ENCODE measurements at regions not wholly inside any gene's neighbourhood (a gene's known extent, or its start where the extent isn't known, plus 50 kb on each side); places are given as distances from the start of the nearest gene placed in this dataset.
"Not testable (repeated sequence)": the region's sequence is repeated elsewhere in the genome, so short reads cannot be mapped to it uniquely, and the experiment has no call there.

DNA sequence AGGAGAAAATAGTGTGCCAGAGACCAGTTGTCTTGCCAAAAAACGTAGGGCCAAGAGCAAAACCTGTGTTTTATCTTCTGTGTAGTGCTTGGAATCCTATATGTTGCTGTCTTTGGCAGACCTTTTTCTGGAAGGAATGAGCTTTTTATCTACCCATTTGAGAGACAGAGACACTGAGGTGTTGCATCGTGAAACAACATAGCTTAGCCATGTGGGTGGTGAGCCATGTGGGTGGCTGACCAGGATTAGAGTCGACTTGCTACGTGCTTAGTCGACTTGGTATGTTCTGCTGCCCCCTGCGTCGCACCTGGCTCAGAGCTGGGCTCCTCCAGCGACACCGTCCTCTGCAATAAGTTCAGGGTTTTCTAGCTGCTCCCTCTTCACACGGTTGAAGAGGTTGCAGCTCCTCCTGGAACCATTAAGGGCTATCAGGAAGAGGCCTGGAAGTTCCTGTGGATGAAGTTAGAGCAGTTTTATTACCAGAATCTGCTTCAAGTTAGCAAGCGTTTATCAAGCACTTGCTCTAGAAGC, 175.8 kb downstream of the SH2D4B start:
- ChIA-PET POLR2A (no interaction called here), CTCF (interaction anchor here (0.8 kb wide), 2 partner anchors 13 to 50 kb away, joined by 3 to 4 read pairs; no protein-coding TSS in a partner anchor)
- H3K9me3 ChIP-seq (ENCODE audit: control insufficient read depth, insufficient read depth, low read length) = no peaks in the 10 kb centered on the region; the same call in 1 of the 2 replicates

DNA sequence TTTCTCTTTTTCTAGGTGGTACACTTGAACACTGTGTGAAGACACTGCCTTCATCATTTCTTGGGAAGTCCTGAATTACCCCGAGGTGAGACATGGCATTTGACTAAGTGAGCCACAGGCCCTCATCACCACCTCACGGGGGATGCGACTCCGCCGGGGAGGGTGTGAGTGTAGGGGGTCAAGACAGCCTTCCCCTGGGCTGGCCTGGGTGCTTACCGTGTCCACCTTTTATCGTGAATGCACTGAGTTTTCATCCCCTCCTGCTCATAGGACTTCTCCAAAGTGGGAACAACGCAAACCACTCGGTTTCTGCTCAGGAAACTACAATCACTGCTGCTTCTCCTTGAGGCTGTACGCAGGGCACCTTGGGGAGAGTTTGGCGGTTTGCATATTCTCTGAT, 176.9 kb downstream of the SH2D4B start:
- TF ChIP-seq, protein P1, sequence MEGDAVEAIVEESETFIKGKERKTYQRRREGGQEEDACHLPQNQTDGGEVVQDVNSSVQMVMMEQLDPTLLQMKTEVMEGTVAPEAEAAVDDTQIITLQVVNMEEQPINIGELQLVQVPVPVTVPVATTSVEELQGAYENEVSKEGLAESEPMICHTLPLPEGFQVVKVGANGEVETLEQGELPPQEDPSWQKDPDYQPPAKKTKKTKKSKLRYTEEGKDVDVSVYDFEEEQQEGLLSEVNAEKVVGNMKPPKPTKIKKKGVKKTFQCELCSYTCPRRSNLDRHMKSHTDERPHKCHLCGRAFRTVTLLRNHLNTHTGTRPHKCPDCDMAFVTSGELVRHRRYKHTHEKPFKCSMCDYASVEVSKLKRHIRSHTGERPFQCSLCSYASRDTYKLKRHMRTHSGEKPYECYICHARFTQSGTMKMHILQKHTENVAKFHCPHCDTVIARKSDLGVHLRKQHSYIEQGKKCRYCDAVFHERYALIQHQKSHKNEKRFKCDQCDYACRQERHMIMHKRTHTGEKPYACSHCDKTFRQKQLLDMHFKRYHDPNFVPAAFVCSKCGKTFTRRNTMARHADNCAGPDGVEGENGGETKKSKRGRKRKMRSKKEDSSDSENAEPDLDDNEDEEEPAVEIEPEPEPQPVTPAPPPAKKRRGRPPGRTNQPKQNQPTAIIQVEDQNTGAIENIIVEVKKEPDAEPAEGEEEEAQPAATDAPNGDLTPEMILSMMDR (IDR thresholded peaks at IDR 0.05; ENCODE audit: low read depth, low read length) = no peak
- Histone ChIP-seq H3K4me3 (ENCODE audit: low read depth, low read length) (no peak overlapping the region), H3K27me3 (ENCODE audit: control insufficient read depth, insufficient read depth, low read length) (no peaks in the 10 kb centered on the region), H3K27ac (ENCODE audit: low read depth, low read length) (no peak overlapping the region), H3K9me3 (ENCODE audit: control insufficient read depth, insufficient read depth, low read length) (no peaks in the 10 kb centered on the region; the same call in 1 of the 2 replicates)
- DNase-seq (ENCODE audit: low read depth, low spot score) = no peak
- CTCF ChIA-PET = no interaction called here
- POLR2A ChIA-PET = no interaction called here

More for the DNA sequence above, 175.8 kb downstream of the SH2D4B start:
- Histone ChIP-seq H3K4me3 (ENCODE audit: low read depth, low read length) (no peak overlapping the region), H3K27ac (ENCODE audit: low read depth, low read length) (no peak overlapping the region), H3K27me3 (ENCODE audit: control insufficient read depth, insufficient read depth, low read length) (no peaks in the 10 kb centered on the region)
- TF ChIP-seq, protein P1 (IDR thresholded peaks at IDR 0.05; ENCODE audit: low read depth, low read length) = no peak
- no peak for DNase-seq (ENCODE audit: low read depth, low spot score)

DNA sequence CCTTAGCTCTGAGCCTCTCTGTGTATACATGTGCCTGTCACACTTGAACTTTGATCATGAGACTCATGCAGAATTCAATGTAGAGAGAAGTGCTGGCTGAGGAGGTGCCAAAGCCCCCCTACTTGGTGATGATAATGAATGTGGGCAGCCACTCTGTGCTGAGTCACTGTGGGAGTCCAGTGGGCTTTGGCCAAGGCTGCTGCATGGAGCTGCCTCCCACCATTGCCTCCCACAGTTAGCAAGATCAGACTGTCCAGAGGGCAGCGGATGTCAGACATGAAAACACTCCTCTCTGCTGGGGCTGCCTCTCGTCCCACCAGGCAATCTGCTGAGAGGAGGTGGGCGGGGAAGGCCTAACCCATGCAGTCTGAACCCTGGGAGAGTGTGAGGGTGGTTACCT, 180.3 kb downstream of the SH2D4B start:
- Histone ChIP-seq H3K27me3 (ENCODE audit: control insufficient read depth, insufficient read depth, low read length) (no peaks in the 10 kb centered on the region), H3K4me3 (ENCODE audit: low read depth, low read length) (no peak overlapping the region), H3K27ac (ENCODE audit: low read depth, low read length) (no peak overlapping the region), H3K9me3 (ENCODE audit: control insufficient read depth, insufficient read depth, low read length) (no peaks in the 10 kb centered on the region; the same call in 1 of the 2 replicates)
- no peak for DNase-seq (ENCODE audit: low read depth, low spot score)
- TF ChIP-seq, protein P1 (IDR thresholded peaks at IDR 0.05; ENCODE audit: low read depth, low read length) = no peak
- ChIA-PET CTCF (interaction anchor here (1.0 kb wide), 1 partner anchor 19 kb away, joined by 3 read pairs; no protein-coding TSS in a partner anchor), POLR2A (no interaction called here)

DNA sequence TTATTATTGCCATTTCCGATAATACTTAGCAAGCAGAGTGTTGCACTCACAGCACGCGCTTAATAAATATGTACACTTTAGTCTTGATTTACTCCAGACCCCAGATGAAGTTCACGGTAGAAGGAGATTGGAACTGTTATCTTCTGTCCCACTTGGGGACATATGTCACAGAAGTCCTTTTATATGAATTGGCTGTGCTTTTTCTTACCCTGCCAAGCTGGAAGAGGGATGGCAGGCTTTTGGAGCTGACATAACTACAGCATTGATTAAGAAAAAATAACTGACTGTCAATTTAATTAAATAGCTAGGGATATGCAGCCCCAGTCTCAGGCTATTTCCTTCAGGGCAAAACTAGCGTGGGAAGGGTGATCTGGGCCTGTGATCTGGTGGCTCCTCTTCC, 182.2 kb downstream of the SH2D4B start:
- Histone ChIP-seq H3K27ac (ENCODE audit: low read depth, low read length) (no peak overlapping the region), H3K4me3 (ENCODE audit: low read depth, low read length) (no peak overlapping the region), H3K9me3 (ENCODE audit: control insufficient read depth, insufficient read depth, low read length) (no peaks in the 10 kb centered on the region), H3K27me3 (ENCODE audit: control insufficient read depth, insufficient read depth, low read length) (no peaks in the 10 kb centered on the region)
- ChIA-PET POLR2A (no interaction called here), CTCF (no interaction called here)
- TF ChIP-seq, protein P1 (IDR thresholded peaks at IDR 0.05; ENCODE audit: low read depth, low read length) = no peak
- DNase-seq (ENCODE audit: low read depth, low spot score) = no peak

DNA sequence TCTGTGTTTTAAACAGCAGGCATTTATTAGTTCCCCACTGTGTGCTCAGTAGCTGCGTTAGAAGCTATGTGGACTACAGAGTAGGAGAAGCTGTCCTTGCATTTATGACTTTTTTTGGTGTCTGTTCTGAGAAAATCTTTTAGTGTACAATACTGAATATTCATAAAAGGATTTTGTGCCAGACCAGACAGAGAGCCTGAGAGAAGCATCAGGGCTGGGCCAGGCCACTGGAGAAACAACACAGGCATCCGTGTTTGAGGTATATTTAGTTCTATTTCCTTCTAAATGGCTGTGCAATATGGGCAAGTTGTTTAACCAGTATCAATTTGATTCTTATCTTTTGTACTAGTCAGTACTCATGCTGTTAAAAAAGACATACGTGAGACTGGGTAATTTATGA, 182.8 kb downstream of the SH2D4B start:
- Histone ChIP-seq H3K27ac (ENCODE audit: low read depth, low read length) (no peak overlapping the region), H3K4me3 (ENCODE audit: low read depth, low read length) (no peak overlapping the region), H3K27me3 (ENCODE audit: control insufficient read depth, insufficient read depth, low read length) (no peaks in the 10 kb centered on the region), H3K9me3 (ENCODE audit: control insufficient read depth, insufficient read depth, low read length) (no peaks in the 10 kb centered on the region)
- no peak for DNase-seq (ENCODE audit: low read depth, low spot score)
- CTCF ChIA-PET = no interaction called here
- TF ChIP-seq, protein P1 (IDR thresholded peaks at IDR 0.05; ENCODE audit: low read depth, low read length) = no peak
- POLR2A ChIA-PET = no interaction called here

DNA sequence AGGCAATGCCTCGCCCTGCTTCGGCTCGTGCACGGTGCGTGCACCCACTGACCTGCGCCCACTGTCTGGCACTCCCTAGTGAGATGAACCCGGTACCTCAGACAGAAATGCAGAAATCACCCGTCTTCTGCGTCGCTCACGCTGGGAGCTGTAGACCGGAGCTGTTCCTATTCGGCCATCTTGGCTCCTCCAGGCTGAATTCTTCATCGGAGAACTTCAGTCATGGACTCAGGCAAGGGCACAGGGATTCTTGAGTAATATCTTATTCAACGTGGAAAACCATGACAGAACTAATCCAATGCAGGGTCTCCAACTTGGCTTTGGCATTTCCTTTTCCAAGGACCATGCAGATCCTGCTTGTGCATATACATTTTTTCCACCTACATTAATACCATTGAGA, 190.7 kb downstream of the SH2D4B start:
- H3K27ac ChIP-seq (ENCODE audit: low read depth, low read length); H3K4me3 ChIP-seq (ENCODE audit: low read depth, low read length); DNase-seq (ENCODE audit: low read depth, low spot score); POLR2A ChIA-PET; CTCF ChIA-PET; H3K27me3 ChIP-seq (ENCODE audit: control insufficient read depth, insufficient read depth, low read length): not testable (repeated sequence)
- peaks cover 17% of the 10 kb centered on the region for H3K9me3 ChIP-seq (ENCODE audit: control insufficient read depth, insufficient read depth, low read length)
